Umbilical cord (tissue), 1 donor: ENCODE measurements at regions not wholly inside any gene's neighbourhood (a gene's known extent, or its start where the extent isn't known, plus 50 kb on each side); places are given as distances from the start of the nearest gene placed in this dataset.

Experiments
- DNase-seq: peaks from one replicate; pipeline ENCODE4 v3.0.0-alpha.2; 2015; ENCODE audit warnings: low spot score

GRCh38 chr3:190722181-190722905, 140.2 kb downstream of the GMNC start:
- DNase-seq, result no peak

- no peak for DNase-seq
Observed at GRCh38 chr3:190721330-190721729, 141.2 kb downstream of the GMNC start.

GRCh38 chr3:190718671-190719070, 143.8 kb downstream of the GMNC start:
- DNase-seq, result peak; percentile 38

- DNase-seq, result no peak
Observed at GRCh38 chr3:190718097-190718496, 144.4 kb downstream of the GMNC start.

- no peak for DNase-seq
Observed at GRCh38 chr3:190716961-190717360, 145.5 kb downstream of the GMNC start.

GRCh38 chr3:190716211-190716610, 146.3 kb downstream of the GMNC start:
- DNase-seq, result no peak

GRCh38 chr3:190710723-190711122, 151.8 kb downstream of the GMNC start:
- DNase-seq, result no peak

- peak; percentile 40 for DNase-seq
Observed at GRCh38 chr3:190709351-190709773, 153.1 kb downstream of the GMNC start.
